GM06990 (cell line): ENCODE measurements at regions not wholly inside any gene's neighbourhood (a gene's known extent, or its start where the extent isn't known, plus 50 kb on each side); places are given as distances from the start of the nearest gene placed in this dataset.

Experiments used
- DNase-seq: peaks from one replicate; pipeline ENCODE4 v3.0.0-alpha.2; 2011; ENCODE audit not compliant: insufficient read length; ENCODE audit errors: extremely low read depth
- H3K27me3 ChIP-seq: replicated peaks from 2 replicates; pipeline ENCODE4 v1.6.0; 2011; ENCODE audit warnings: low read length; ENCODE audit not compliant: control insufficient read depth, insufficient read depth
- H3K36me3 ChIP-seq: 2 replicates; pipeline ENCODE4 v1.5.1; 2011; ENCODE audit warnings: low read length; ENCODE audit not compliant: control insufficient read depth, insufficient read depth
- H3K4me3 ChIP-seq: replicated peaks from 2 replicates; pipeline ENCODE4 v1.5.1; 2011; ENCODE audit warnings: low read depth, mild to moderate bottlenecking, control low read depth, low read length
- TF ChIP-seq, protein P1 (sequence below): IDR thresholded peaks from 2 replicates; pipeline ENCODE4 v1.5.1; 2011; ENCODE audit warnings: low read length, control low read depth, mild to moderate bottlenecking, inconsistent platforms; ENCODE audit not compliant: insufficient read depth, poor library complexity, severe bottlenecking

- Histone ChIP-seq H3K36me3 (no peaks in the 10 kb centered on the region), H3K4me3 (no peak overlapping the region), H3K27me3 (no peaks in the 10 kb centered on the region)
- TF ChIP-seq, protein P1, sequence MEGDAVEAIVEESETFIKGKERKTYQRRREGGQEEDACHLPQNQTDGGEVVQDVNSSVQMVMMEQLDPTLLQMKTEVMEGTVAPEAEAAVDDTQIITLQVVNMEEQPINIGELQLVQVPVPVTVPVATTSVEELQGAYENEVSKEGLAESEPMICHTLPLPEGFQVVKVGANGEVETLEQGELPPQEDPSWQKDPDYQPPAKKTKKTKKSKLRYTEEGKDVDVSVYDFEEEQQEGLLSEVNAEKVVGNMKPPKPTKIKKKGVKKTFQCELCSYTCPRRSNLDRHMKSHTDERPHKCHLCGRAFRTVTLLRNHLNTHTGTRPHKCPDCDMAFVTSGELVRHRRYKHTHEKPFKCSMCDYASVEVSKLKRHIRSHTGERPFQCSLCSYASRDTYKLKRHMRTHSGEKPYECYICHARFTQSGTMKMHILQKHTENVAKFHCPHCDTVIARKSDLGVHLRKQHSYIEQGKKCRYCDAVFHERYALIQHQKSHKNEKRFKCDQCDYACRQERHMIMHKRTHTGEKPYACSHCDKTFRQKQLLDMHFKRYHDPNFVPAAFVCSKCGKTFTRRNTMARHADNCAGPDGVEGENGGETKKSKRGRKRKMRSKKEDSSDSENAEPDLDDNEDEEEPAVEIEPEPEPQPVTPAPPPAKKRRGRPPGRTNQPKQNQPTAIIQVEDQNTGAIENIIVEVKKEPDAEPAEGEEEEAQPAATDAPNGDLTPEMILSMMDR: no peak
- no peak for DNase-seq
Observed at GRCh38 chr9:120078112-120078511, 501.9 kb downstream of the CDK5RAP2 start.

GRCh38 chr9:120071760-120072159 is 508.2 kb downstream of the CDK5RAP2 start:
- no peaks in the 10 kb centered on the region for H3K27me3 ChIP-seq
- no peak overlapping the region for H3K4me3 ChIP-seq
- no peaks in the 10 kb centered on the region for H3K36me3 ChIP-seq
- TF ChIP-seq, protein P1: no peak
- DNase-seq: no peak

GRCh38 chr9:120066315-120066714 is 513.7 kb downstream of the CDK5RAP2 start:
- no peak for DNase-seq
- H3K27me3 ChIP-seq: no peaks in the 10 kb centered on the region
- TF ChIP-seq, protein P1: no peak

DNA sequence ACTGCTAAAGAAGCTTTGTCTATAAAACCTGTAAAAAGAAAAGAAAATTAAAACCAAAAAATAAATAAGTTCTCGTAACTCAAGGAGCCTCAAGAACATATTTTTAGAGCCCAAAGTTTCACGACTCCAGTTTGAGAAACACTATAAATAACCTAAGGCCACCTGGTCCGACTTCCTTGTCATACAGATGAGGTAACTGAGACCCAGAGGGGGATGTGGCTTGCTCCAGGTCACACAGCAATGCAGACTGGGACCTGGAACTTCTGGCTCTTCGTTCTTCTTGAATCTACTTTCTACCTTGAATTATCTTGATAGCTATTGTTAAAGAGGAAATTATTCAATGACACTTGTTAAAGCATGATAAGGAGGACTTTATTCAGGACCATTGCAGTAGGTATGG is 514.8 kb downstream of the CDK5RAP2 start:
- H3K4me3 ChIP-seq: no peak overlapping the region
- H3K36me3 ChIP-seq: no peaks in the 10 kb centered on the region
- no peaks in the 10 kb centered on the region for H3K27me3 ChIP-seq
- TF ChIP-seq, protein P1: no peak
- no peak for DNase-seq

More at GRCh38 chr9:120066315-120066714, 513.7 kb downstream of the CDK5RAP2 start:
- Histone ChIP-seq H3K36me3 (no peaks in the 10 kb centered on the region), H3K4me3 (no peak overlapping the region)

- Histone ChIP-seq H3K4me3 (no peak overlapping the region), H3K27me3 (no peaks in the 10 kb centered on the region), H3K36me3 (no peaks in the 10 kb centered on the region)
- TF ChIP-seq, protein P1: no peak
- no peak for DNase-seq
Observed at GRCh38 chr9:120045011-120045410, 535.0 kb downstream of the CDK5RAP2 start.

- no peak for DNase-seq
- no peaks in the 10 kb centered on the region for H3K27me3 ChIP-seq
- TF ChIP-seq, protein P1: no peak
Observed at GRCh38 chr9:120043448-120043847, 536.5 kb downstream of the CDK5RAP2 start.

More at GRCh38 chr9:120043448-120043847, 536.5 kb downstream of the CDK5RAP2 start:
- Histone ChIP-seq H3K4me3 (no peak overlapping the region), H3K36me3 (no peaks in the 10 kb centered on the region)
